ENCODE measurements at regions not wholly inside any gene's neighbourhood (a gene's known extent, or its start where the extent isn't known, plus 50 kb on each side); places are given as distances from the start of the nearest gene placed in this dataset.

DNA sequence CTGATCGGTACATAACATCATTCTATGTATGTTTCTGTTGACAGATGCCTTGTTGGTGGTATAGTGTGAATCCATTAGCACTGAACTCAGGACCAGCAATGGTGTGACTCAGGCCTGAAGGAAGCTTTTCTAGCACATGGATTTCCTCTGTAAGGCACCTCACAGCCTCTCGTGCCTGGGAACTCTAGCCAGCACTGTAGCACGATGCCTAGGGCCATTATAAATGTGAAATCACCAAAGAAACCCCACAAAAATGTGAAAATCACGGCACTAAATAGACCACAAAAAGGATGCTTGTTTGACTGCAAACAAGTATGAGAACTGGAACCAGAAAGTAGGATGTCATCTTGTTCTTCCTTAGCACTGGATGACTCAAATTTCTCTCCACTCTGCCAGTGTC is 63.7 kb upstream of the NKX2-2 start:
- DNase-seq (ENCODE audit: low spot score) = no peak

DNA sequence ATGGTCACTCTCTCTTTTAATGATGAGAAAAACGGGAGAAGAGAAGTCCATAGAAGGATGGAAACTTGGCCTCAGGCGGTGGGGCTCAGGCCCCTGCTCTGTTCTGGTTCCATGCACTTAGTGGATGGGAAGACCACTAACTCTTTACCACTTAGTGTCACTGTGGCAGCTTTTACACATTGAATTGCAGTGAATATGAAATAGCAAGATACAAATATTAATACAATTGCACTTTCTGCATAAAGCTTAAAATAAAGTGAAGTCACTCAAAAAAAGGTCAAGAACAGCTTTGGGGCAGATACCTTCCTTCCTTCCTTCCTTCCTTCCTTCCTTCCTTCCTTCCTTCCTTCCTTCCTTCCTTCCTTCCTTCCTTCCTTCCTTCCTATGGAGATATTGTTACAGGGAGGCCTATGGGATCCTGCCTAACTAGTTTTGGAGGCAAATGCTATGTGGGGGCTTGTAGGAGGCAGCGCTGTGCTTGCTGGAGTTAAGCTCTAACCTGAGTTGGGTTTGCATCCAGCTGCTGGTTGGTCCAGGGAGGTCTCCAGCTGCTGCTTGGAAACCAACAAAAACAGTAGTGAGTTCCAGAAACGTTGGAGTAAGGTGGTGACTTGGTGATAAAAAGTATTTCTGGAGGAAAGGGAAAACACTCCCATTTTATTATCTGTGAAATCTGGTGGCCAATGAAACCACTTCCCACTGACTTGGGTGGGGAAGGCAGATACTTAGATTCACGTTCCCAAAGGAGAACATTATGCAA is 62.3 kb upstream of the NKX2-2 start:
- DNase-seq (ENCODE audit: low spot score) = no peak

DNA sequence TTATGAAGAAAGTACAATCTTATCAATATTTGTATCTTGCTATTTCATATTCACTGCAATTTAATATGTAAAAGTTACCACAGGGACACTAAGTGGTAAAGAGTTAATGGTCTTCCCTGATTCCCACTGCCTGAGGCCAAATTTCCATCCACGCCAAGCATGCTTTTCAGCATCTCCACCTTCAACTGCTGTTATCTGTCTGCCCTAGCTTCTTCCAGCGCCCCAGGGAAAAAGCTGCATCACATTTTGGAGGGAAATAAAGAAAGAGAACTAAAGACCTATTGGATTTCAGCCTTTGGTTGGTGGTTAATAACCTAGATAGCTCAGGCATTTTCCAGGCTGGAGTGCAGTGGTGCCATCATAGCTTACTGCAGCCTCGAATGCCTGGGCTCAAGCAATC is 61.3 kb upstream of the NKX2-2 start:
- no peak for DNase-seq (ENCODE audit: low spot score)

DNA sequence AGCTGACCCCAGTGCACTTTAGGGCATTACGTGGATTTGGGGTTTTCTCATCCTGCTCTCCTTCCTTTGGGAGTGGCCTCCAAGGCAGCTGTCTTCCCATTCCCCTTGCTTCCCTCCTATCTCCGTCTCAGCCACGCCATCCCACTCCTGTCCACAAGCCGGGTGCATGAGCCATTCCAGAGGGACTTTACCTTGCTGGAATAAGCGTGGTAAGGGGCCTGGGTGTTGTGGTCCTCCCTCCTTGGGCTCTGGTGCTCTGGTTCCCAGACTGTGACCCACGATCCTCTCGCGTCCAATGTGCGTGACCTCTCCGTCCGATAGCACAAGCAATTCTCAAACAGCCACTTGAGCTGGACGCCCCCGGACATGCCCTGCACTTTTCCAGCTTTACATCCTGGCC is 60.6 kb upstream of the NKX2-2 start:
- DNase-seq (ENCODE audit: low spot score) = no peak

DNA sequence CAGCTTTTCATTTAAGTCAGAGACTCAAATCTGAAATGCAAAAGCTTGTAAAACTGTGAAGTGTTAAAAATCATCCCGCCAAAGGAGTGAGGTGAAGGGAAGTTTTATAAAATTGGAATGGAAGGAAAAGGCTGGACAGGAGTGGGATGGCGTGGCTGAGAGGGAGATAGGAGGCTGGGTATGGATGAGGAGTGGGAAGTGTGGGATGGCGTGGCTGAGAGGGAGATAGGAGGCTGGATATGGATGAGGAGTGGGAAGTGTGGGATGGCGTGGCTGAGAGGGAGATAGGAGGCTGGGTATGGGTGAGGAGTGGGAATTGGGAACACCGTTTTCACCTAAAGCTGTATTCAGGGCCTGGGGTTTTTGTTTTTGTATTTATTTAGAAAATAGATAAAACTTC is 59.4 kb upstream of the NKX2-2 start:
- no peak for DNase-seq (ENCODE audit: low spot score)

DNA sequence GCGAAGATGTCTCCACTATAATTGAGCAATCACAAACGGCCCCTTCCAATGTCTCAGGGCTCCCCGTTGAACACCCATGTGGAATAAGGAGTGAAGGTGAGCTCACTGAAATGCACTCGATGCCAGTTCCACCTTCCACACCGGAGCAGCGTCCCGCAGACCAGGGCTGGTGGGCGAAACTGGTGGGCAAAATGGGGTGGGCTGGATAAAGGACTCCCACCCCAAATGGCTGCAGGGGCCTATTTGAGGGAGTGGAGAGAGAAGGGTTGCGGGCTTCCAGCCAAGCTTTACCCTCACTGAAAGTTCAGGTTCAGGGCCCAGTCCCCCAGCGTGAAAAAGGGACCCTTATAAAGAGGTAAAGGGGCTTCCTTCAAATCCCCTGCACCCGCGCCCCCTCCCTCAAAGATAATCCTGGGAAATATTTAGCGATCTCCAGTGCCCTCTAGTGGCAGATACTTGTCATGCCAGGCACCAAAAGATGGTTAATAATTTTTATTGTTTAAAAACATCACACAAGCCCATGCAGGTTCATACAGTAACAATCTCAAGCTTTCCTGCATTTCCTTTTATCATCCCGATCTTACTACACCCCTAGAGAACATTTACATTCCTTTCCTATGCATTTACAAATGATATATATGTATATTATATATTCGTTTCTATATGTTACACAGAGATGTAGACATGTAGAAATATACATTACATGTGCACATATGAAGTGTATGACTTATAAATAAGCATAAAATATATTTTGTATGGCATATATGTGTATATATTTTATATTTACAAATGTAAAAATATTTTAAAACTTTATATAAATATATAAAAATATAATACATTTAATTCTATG is 58.2 kb upstream of the NKX2-2 start:
- peak; percentile 6 for DNase-seq (ENCODE audit: low spot score)

DNA sequence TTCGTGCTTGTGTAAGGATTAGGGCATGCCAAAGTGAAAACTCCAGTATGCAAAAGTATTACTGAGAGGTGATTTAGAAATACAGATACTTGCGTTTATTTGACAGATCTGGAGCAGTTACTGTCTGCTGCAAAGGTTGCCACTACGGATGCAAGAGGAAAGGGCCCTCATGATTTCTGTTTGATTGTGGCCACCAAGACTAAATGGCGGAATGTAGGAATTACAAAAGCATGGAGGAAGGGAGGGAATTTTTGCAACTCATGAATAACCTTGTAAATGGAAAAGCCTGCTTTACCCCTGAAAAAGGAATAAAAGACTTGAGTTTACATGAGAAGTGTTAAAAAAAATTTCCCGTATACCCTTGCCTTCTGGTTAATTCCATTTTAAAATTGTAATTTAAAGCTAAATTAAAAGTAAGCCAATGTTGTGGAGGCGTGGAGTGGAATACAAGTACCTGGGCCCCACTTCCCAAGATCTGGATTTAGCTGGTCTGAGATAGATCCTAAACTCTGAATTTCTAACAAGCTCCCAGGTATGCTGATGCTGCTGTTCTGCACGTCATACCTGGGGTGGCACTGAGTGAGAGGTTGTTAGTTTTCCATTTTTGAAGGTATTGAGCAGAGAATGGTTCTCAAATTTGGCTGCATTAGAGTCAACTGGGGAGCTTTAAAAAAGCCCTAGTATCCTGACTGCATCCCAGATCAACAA is 56.6 kb upstream of the NKX2-2 start:
- no peak for DNase-seq (ENCODE audit: low spot score)

DNA sequence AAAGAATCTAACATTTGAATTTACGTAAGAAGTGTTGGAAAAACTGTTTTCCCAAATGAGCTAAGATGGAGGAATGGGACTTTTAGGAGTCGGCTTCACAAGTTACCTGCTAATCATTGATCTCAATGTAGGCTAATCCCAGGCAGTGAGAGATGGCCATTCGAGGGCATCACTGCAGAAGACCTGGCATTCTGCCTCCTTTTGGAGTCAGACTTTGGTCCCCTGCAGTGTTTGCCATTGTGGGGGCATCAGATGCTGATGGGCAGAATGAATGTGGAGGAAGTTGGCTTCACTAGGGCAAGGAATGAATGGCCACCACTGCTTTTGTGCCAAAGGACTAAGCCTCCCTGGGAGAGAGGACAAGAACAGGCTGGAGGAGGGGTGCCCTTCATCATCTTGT is 55.7 kb upstream of the NKX2-2 start:
- no peak for DNase-seq (ENCODE audit: low spot score)

DNA sequence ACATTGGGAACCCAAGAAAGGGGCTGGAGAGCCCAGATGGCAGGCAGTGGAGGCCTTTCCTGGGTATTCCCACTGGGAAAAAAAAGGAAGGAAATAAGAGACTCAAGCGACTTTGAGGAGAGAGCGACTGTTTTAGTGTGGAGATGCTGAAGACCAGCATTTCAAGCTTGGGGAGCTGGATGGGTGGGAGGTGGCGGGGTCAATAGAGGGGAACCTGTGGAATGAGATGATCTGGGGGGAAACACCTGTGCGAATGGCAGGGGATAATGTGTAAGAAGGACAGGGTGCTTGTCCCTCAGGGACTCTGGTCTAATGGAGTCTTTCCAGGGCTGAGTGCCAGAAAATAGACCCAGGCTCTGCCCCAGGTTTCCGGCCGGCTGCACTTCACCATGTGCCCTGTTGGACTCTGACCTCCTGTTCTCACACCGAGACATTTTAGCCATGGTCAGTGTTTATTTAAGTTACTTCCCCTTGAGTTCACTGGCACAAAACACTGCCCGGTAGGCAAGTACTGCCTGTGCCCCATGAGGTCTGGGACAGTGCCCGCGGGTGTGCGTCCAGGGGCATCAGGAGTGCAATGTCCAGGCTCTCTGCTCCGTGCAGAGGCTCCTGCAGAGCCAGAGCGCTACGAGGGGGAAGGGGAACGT is 50.4 kb upstream of the NKX2-2 start:
- DNase-seq (ENCODE audit: low spot score) = no peak
